KBM-7 (cell line): ENCODE measurements at regions not wholly inside any gene's neighbourhood (a gene's known extent, or its start where the extent isn't known, plus 50 kb on each side); places are given as distances from the start of the nearest gene placed in this dataset.

Source experiments
- DNase-seq: peaks from one replicate; pipeline ENCODE4 v3.0.0-alpha.2; 2015
- in situ Hi-C: fragments of 300-500 bp; cut with MboI; formaldehyde crosslinking; loops from 2 replicates; pipeline ENCODE4 v1.14.3; 2020; ENCODE audit warnings: low sequenced_read_pairs, low pct_unique_long_range_greater_than_20kb, mixed read lengths

- no peak for DNase-seq
- in situ Hi-C loops = no loop called here
Observed at GRCh38 chr11:114977651-114978050, 299.3 kb downstream of the NXPE2 start.

DNA sequence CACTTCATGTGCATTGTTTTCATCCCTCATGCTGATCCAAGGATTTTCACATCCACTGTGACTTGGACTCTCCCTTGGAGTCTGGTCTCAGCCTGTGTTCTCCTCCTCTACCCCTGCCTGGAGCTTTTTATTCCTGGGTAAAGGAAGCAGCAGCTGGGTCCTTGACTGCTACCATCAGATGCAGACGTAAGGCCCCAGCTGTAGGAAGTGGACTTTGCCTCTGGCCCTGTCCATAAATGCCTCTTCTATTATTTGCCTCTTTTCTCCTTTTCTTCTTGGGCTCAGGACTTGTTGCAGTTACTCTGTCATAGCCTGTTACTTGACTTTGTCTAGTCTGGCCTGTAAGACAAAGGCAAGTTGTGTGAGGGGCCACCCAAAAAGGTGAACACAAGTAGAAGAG lies 303.8 kb downstream of the NXPE2 start:
- DNase-seq = no peak
- in situ Hi-C loops = no loop called here

DNA sequence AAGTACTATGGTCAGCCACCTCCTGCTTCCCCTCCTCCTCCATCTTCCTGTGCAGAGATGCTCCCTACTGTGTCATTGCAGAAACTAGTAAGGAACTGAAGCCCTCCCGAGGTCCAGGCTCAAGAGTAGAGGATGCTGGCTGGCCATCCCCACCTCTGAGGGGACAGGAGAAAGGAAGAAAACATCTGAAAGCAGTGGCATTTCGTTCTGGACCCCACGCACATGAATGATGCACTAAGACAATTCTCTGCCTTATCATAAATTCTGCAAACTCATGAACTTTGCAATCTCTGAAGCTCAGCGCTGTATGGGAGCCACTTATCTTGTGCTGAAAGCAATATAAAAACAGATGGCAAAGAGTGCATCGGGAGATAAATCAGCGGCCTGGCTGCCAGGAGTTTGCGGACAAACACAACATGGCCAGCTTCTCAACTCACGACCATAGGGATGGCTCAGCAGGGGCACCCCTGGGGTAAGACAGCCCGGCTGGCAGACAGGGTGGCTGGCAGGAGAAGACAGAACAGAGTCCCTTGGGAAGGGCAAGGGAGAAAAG lies 306.4 kb downstream of the NXPE2 start:
- in situ Hi-C loops = no loop called here
- DNase-seq = no peak

- in situ Hi-C loops = no loop called here
- no peak for DNase-seq
Observed at GRCh38 chr11:114986365-114986764, 308.0 kb downstream of the NXPE2 start.

DNA sequence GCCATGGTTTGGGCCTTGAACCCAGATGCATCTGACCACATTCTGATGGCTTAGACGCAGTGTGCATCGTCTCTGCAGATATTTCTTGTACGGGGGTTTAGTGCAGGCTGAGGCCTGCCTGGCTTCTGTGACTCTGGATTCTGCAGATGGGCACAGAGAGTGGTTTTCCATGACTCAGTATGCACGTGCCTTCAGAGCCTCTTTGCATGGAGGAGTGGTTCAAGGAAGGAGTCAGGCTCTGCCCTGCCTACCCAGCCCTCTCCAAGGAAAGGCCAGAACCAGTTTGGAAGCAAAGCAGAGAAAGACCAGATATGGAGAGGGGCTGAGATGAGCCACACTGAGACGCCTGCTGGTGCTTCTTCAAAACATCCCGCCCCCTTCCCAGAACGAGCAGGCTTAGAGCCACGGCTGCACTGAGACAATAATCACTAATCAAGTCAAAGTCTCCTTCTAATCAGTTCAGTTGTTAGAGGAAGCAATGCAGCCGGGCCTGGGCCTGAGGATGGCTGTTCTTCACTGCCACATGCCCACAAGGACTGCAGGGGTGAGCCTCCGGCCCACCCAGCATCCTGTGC lies 308.9 kb downstream of the NXPE2 start:
- no peak for DNase-seq
- in situ Hi-C loops = no loop called here

DNA sequence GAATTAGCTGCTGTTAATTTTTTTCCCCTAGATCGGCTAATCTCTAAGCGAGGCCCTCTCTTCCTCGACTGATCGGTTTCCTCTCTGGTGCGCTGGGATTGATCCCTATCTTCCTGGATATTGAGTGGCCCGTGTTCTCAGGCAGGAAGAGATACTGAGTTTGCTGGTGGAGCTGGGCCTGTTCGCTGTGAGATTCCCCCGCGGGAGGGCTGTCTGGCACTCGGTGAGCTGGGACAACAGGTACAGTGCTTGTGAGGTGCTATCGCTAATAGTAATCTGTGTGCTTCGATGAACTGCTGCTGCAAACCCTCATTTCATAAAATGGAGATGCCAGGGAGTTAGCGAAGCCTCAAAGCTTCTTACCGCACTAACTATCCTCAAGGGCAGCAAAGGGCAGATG lies 310.3 kb downstream of the NXPE2 start:
- no peak for DNase-seq
- in situ Hi-C loops = no loop called here

GRCh38 chr11:114989536-114989935 lies 311.2 kb downstream of the NXPE2 start:
- in situ Hi-C loops = no loop called here

DNA sequence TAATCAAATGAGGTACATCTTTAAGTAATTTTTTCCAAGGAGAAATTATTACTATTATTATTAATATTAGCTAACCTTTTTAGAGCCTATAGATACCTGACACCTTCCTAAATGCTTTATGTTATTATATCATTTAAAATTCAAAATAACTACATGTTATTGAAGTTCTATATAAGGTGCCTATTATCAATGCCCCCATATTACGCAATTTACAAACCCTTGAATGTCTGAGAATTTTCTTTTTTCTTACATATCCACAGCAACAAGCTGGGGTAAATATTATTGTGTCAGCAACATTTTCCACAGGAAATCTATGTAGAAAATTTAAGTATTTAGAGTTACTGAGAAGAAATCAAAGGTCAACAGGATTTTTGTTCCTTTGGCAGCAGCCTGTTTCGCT lies 327.3 kb downstream of the NXPE2 start:
- in situ Hi-C loops = no loop called here
- no peak for DNase-seq

More at GRCh38 chr11:114989536-114989935, 311.2 kb downstream of the NXPE2 start:
- no peak for DNase-seq

GRCh38 chr11:115007851-115008250 lies 329.5 kb downstream of the NXPE2 start:
- no peak for DNase-seq
- in situ Hi-C loops = no loop called here

DNA sequence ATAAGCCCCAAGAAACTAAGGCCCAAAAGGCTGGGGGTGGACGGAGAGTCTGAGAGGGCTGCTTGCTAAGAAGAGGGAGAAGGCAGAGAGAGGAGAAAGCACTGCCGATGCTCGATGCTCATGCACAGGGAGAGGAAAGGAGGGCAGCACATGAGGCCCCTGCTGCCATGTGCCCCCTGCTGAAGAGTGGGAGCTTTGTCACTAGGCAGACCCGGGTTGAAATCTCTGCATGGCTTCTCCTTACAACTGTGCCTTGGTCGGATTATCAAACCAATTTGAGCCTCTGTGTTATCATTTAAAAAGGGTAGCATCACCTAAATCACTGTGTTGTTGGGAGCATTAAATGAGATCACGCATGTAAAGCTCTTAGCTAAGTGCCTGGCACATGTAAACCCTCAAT lies 330.5 kb downstream of the NXPE2 start:
- in situ Hi-C loops = no loop called here
- DNase-seq = no peak

GRCh38 chr11:115017529-115017928 lies 339.2 kb downstream of the NXPE2 start:
- in situ Hi-C loops = no loop called here
- DNase-seq = no peak

DNA sequence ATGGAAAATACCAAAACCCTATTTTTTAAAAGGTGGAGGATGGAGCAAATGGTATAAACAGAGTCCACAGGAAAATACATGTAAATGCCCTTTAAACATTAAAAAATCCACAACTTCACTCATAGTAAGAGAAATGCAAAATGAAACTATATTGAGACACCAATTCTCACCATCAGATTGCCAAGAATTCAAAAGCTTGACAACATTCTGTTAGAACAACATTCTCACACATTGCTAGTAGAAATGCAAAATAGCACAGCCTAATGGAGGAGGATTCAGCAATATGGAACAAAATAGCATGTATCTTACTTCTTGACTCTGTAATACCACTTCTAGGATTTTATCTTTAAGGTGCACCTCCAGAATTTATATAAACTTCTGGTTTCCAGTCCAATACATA lies 351.8 kb downstream of the NXPE2 start:
- no peak for DNase-seq
- in situ Hi-C loops = no loop called here

DNA sequence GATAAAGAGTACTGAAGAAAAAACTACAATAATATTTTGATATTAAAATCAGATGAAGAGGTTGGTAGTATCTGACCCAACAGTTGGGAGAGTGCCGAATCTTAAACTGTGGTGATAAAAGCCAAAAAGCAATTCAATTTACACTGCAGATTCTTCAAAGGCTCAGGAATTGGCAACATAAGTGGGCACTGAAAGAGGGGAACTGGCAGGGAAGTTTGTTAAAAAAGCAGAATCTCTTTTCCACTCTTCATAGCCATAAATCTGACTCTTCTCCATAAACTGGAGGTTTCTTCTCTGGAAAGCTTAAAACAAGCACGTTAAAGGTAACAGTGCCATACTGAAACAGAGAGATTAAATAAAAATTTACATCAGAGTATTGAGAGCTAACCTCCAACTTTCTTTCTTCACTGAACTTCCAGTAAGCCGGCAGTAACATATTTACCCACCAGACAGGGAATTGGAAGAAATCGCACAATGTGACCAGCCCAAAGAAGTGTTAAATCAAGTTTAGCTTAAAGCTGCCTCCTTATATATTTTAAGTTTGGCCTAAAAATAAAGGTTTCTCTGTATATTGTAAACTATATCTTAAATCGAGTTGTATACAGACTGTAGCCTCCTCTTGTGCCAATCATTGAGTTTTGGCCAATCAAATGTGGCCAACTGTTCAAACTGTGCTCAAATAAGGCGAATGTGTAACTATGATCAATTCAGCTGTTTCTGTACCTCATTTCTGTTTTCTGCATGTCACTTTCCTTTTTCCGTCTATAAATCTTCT lies 358.3 kb downstream of the NXPE2 start:
- in situ Hi-C loops = no loop called here
- DNase-seq = no peak

DNA sequence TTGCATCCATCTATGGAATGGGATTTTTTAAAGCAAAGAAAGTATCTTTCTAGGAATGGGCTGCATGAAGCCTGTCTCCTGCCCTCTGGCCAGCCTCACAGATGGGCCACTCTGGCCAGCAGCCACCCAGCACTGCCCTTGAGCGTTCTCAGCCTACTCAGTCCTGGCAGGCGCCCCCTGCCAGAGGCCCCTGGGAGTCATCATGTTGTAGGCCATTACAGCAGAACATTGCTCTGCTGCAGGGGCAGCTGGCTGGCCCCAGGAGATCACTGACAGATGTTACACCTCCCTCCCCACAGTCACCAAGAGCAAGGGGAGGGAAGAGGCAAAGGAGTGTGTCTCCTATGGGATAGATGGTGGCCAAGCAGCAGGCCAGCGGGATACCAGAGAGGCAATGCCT lies 363.7 kb downstream of the NXPE2 start:
- in situ Hi-C loops = no loop called here
- no peak for DNase-seq

GRCh38 chr11:115047631-115048030 lies 369.3 kb downstream of the NXPE2 start:
- in situ Hi-C loops = no loop called here
- DNase-seq = no peak

DNA sequence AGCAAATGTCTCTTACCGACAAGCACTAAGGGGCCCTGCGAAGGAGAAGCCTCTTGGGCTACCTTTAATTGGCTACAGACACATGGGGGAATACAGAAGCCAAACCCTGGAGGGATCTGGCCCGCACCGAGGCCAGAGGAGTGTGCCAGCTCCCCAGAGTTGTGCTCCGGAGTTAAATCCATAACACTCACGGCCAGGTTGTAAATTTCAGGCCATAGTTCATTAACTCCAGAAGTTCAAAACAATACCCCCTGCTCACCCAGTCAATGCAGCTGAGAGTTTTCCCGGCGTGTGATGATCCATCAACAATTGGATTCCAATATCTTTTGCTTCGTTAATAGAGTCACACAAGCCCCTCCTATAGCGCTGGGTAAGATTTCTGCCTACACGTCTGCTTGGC lies 371.5 kb downstream of the NXPE2 start:
- no peak for DNase-seq
- in situ Hi-C loops = no loop called here

GRCh38 chr11:115050756-115051155 lies 372.4 kb downstream of the NXPE2 start:
- in situ Hi-C loops = no loop called here
- no peak for DNase-seq

DNA sequence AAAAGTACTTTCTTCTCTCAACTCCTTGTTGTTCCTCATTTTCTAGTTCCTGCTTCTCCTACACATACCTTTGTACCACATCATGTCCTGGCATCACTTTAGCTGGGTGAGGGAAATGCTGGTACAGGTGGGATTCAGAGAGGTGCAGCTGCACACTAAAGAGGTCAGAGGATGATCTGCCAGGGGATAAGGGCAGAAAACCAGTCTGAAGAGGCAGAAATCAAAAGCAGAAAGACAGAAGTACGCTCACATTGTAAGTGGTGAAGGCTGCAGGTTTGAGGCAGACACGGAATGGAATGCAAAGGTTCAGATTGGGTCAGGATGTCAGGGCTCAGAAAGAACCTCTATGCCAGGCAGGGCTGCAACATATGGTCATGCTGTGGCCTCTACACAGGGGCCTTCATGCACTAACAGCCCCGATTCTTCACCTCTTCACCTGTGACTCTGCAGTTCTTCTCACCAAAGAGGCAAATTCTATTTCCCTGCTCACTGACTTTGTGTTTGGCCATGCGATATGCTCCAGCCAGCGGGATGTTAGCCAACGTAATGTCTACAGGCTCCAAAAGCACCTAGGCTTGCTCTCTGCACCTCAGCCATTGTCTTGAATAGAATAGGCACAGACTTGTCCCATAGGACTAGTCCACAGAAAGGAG lies 373.7 kb downstream of the NXPE2 start:
- no peak for DNase-seq
- in situ Hi-C loops = no loop called here

DNA sequence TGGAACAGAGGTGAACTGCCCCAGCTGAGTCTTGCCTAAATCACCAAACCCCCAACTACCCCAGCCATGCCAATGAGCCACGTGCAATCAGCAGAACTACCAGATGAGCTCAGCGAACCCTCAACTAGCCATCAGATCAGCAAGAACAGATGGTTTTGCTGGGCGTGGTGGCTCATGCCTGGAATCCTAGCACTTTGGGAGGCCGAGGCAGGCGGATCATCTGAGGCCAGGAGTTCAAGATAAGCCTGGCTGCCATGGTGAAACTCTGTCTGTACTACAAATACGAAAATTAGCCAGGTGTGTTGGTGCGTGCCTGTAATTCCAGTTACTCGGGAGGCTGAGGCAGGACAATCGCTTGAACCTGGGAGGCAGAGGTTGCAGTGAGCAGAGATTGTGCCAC lies 374.3 kb downstream of the NXPE2 start:
- in situ Hi-C loops = no loop called here

More for the DNA sequence above, 374.3 kb downstream of the NXPE2 start:
- no peak for DNase-seq
